ENCODE measurements at regions not wholly inside any gene's neighbourhood (a gene's known extent, or its start where the extent isn't known, plus 50 kb on each side); places are given as distances from the start of the nearest gene placed in this dataset.

GRCh38 chr2:166673986-166674385, 179.9 kb upstream of the SCN7A start:
- Histone ChIP-seq H3K9me3 (ENCODE audit: low read length) (no peaks in the 10 kb centered on the region), H3K36me3 (ENCODE audit: insufficient read depth, low read length) (no peaks in the 10 kb centered on the region), H3K4me2 (ENCODE audit: low read length) (no peak overlapping the region), H2AFZ (ENCODE audit: low read length) (no peak overlapping the region), H3K4me1 (ENCODE audit: insufficient read depth, low read length, poor library complexity, severe bottlenecking) (no peaks in the 10 kb centered on the region), H4K20me1 (ENCODE audit: insufficient read depth, low read length) (no peaks in the 10 kb centered on the region), H3K4me3 (ENCODE audit: low read depth, low read length, poor library complexity, severe bottlenecking) (no peak overlapping the region), H3K79me2 (ENCODE audit: insufficient read depth, low read depth, low read length) (no peaks in the 10 kb centered on the region), H3K9me2 (ENCODE audit: insufficient read depth, low read length) (no peaks in the 10 kb centered on the region), H3K27ac (ENCODE audit: low read depth, low read length, poor library complexity, severe bottlenecking) (no peak overlapping the region)
- TF ChIP-seq, protein P1, sequence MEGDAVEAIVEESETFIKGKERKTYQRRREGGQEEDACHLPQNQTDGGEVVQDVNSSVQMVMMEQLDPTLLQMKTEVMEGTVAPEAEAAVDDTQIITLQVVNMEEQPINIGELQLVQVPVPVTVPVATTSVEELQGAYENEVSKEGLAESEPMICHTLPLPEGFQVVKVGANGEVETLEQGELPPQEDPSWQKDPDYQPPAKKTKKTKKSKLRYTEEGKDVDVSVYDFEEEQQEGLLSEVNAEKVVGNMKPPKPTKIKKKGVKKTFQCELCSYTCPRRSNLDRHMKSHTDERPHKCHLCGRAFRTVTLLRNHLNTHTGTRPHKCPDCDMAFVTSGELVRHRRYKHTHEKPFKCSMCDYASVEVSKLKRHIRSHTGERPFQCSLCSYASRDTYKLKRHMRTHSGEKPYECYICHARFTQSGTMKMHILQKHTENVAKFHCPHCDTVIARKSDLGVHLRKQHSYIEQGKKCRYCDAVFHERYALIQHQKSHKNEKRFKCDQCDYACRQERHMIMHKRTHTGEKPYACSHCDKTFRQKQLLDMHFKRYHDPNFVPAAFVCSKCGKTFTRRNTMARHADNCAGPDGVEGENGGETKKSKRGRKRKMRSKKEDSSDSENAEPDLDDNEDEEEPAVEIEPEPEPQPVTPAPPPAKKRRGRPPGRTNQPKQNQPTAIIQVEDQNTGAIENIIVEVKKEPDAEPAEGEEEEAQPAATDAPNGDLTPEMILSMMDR (conservative IDR thresholded peaks at IDR 0.05; ENCODE audit: low read length) = no peak
- TF ChIP-seq EZH2phosphoT487 (IDR thresholded peaks at IDR 0.05; ENCODE audit: borderline replicate concordance, low read depth, low read length) = no peak
- DNase-seq (ENCODE audit: low spot score) = no peak
- BruUV-seq (replicated peaks) = no TSS peak
- ChIA-PET POLR2A (no interaction called here), CTCF (ENCODE audit: unreplicated experiment) (no interaction called here)
- intact Hi-C loops (cut with micrococcal nuclease; ENCODE audit: unreplicated experiment) = no loop called here

DNA sequence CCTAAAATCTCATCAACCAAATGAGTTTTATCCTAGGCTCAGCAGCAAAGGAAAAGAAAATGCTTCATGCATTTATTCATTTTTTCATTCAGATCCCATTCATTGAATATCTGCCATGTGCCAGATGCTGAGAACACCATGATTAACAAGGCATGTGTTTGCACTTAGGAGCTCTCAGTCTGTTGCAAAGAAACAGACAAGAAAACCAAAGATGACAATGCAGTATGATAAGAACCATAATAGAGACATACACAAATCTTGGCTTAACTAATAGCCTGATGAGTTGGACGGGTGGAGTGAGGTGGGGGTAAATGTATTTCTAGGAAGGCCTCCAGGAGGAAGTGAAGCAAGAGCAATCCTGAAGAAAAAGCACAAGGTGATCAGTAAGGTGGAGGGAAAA, 177.8 kb upstream of the SCN7A start:
- H3K4me3 ChIP-seq (ENCODE audit: low read depth, low read length, poor library complexity, severe bottlenecking) = no peak overlapping the region
- ChIA-PET CTCF (ENCODE audit: unreplicated experiment) (no interaction called here), POLR2A (no interaction called here)
- no peaks in the 10 kb centered on the region for H3K79me2 ChIP-seq (ENCODE audit: insufficient read depth, low read depth, low read length)
- H3K9me2 ChIP-seq (ENCODE audit: insufficient read depth, low read length) = no peaks in the 10 kb centered on the region
- BruUV-seq (replicated peaks) = no TSS peak
- H3K9me3 ChIP-seq (ENCODE audit: low read length) = no peaks in the 10 kb centered on the region
- intact Hi-C loops (cut with micrococcal nuclease; ENCODE audit: unreplicated experiment) = no loop called here
- no peaks in the 10 kb centered on the region for H3K4me1 ChIP-seq (ENCODE audit: insufficient read depth, low read length, poor library complexity, severe bottlenecking)
- no peak overlapping the region for H3K4me2 ChIP-seq (ENCODE audit: low read length)
- H3K27ac ChIP-seq (ENCODE audit: low read depth, low read length, poor library complexity, severe bottlenecking) = no peak overlapping the region
- no peaks in the 10 kb centered on the region for H4K20me1 ChIP-seq (ENCODE audit: insufficient read depth, low read length)
- no peak for TF ChIP-seq EZH2phosphoT487 (IDR thresholded peaks at IDR 0.05; ENCODE audit: borderline replicate concordance, low read depth, low read length)
- TF ChIP-seq, protein P1 (conservative IDR thresholded peaks at IDR 0.05; ENCODE audit: low read length) = no peak
- DNase-seq (ENCODE audit: low spot score) = no peak
- H3K36me3 ChIP-seq (ENCODE audit: insufficient read depth, low read length) = no peaks in the 10 kb centered on the region
- no peak overlapping the region for H2AFZ ChIP-seq (ENCODE audit: low read length)

GRCh38 chr2:166671235-166671634, 177.2 kb upstream of the SCN7A start:
- H3K9me2 ChIP-seq (ENCODE audit: insufficient read depth, low read length) = no peaks in the 10 kb centered on the region
- H4K20me1 ChIP-seq (ENCODE audit: insufficient read depth, low read length) = no peaks in the 10 kb centered on the region
- no peaks in the 10 kb centered on the region for H3K9me3 ChIP-seq (ENCODE audit: low read length)
- ChIA-PET POLR2A (no interaction called here), CTCF (ENCODE audit: unreplicated experiment) (no interaction called here)
- TF ChIP-seq, protein P1 (conservative IDR thresholded peaks at IDR 0.05; ENCODE audit: low read length) = no peak
- TF ChIP-seq EZH2phosphoT487 (IDR thresholded peaks at IDR 0.05; ENCODE audit: borderline replicate concordance, low read depth, low read length) = no peak
- intact Hi-C loops (cut with micrococcal nuclease; ENCODE audit: unreplicated experiment) = no loop called here
- no peak for DNase-seq (ENCODE audit: low spot score)
- no peak overlapping the region for H3K27ac ChIP-seq (ENCODE audit: low read depth, low read length, poor library complexity, severe bottlenecking)
- H3K79me2 ChIP-seq (ENCODE audit: insufficient read depth, low read depth, low read length) = no peaks in the 10 kb centered on the region
- H3K4me2 ChIP-seq (ENCODE audit: low read length) = no peak overlapping the region
- no peak overlapping the region for H3K4me3 ChIP-seq (ENCODE audit: low read depth, low read length, poor library complexity, severe bottlenecking)
- H2AFZ ChIP-seq (ENCODE audit: low read length) = no peak overlapping the region
- no peaks in the 10 kb centered on the region for H3K36me3 ChIP-seq (ENCODE audit: insufficient read depth, low read length)
- BruUV-seq (replicated peaks) = no TSS peak
- H3K4me1 ChIP-seq (ENCODE audit: insufficient read depth, low read length, poor library complexity, severe bottlenecking) = no peaks in the 10 kb centered on the region
